Panc1 (cell line): ENCODE measurements at regions not wholly inside any gene's neighbourhood (a gene's known extent, or its start where the extent isn't known, plus 50 kb on each side); places are given as distances from the start of the nearest gene placed in this dataset.
A peak's percentile ranks its signal among the peaks of the same experiment; 100 is the strongest.

Experiments used
- ATAC-seq: fragments of 200-7000 bp; cut with Tn5 transposase; 2 replicates; pipeline ENCODE4 v1.9.1; 2020; ENCODE audit warnings: mild to moderate bottlenecking, moderate library complexity
- BruUV-seq: library from RNA; stranded (reverse); fragments of 400-500 nt; replicated peaks from 2 replicates; lab custom pipeline; 2021; lab: Mats Ljungman, UMichigan
- CTCF ChIA-PET: fragments of 300-600 bp; sonication (Branson Sonifier 250); formaldehyde crosslinking; loops from one replicate; lab custom pipeline; 2022; ENCODE audit warnings: antibody characterized with exemption; lab: Charles Lee
- POLR2A ChIA-PET: fragments of 300-600 bp; sonication (Branson Sonifier 250); formaldehyde crosslinking; loops from one replicate; lab custom pipeline; 2022; ENCODE audit warnings: antibody characterized with exemption; lab: Charles Lee
- DNase-seq: peaks from one replicate; pipeline ENCODE4 v3.0.0-alpha.2; 2010; ENCODE audit warnings: low read depth, low spot score
- H3K27ac ChIP-seq: 2 replicates; pipeline ENCODE4 v1.5.1; 2011; ENCODE audit warnings: mild to moderate bottlenecking, low read length, inconsistent platforms
- H3K27me3 ChIP-seq: fragments of 200-500 bp; sonication (Bioruptor generic); 2 replicates; pipeline ENCODE4 v1.6.0; 2014; ENCODE audit warnings: low read length, inconsistent platforms; ENCODE audit not compliant: control insufficient read depth, insufficient read depth
- H3K36me3 ChIP-seq: fragments of 200-500 bp; sonication (Bioruptor generic); 2 replicates; pipeline ENCODE4 v1.5.1; 2014; ENCODE audit warnings: inconsistent platforms, mild to moderate bottlenecking, low read length, moderate library complexity; ENCODE audit not compliant: control insufficient read depth, insufficient read depth
- H3K4me1 ChIP-seq: 2 replicates; pipeline ENCODE4 v1.5.1; 2011; ENCODE audit warnings: inconsistent platforms, mild to moderate bottlenecking, low read length, moderate library complexity; ENCODE audit not compliant: control insufficient read depth, insufficient read depth
- H3K4me3 ChIP-seq, 2 experiments: 2 replicates each; pipeline ENCODE4 v1.5.1; 2011 to 2012; ENCODE audit warnings: low read depth in 2 of 2, low read length in 2 of 2, mild to moderate bottlenecking in 2 of 2, inconsistent platforms in 1 of 2, moderate library complexity in 1 of 2
- H3K9me3 ChIP-seq: fragments of 200-500 bp; sonication (Bioruptor generic); 2 replicates; pipeline ENCODE4 v1.5.1; 2014; ENCODE audit warnings: low read depth, mild to moderate bottlenecking, inconsistent platforms, low read length, moderate library complexity; ENCODE audit not compliant: control insufficient read depth, insufficient read depth
- CTCF ChIP-seq: fragments of 450-650 bp; IDR thresholded peaks from 2 replicates; pipeline ENCODE4 v1.5.1; 2017; ENCODE audit warnings: mild to moderate bottlenecking
- POLR2AphosphoS5 ChIP-seq: IDR thresholded peaks from 2 replicates; pipeline ENCODE4 v1.6.1; 2012; ENCODE audit warnings: mild to moderate bottlenecking, low read depth, low read length, moderate library complexity
- REST ChIP-seq, 2 experiments: IDR thresholded peaks; 2 replicates each; pipeline ENCODE4 v1.6.1; 2011 to 2012; ENCODE audit warnings: low read depth in 2 of 2, control low read depth in 1 of 2, low read length in 1 of 2, mild to moderate bottlenecking in 1 of 2, moderate library complexity in 1 of 2; ENCODE audit not compliant: insufficient read depth in 1 of 2
- SIN3A ChIP-seq: IDR thresholded peaks from 2 replicates; pipeline ENCODE4 v1.6.1; 2012; ENCODE audit warnings: low read depth, mild to moderate bottlenecking, low read length, moderate library complexity, borderline replicate concordance; ENCODE audit not compliant: insufficient read depth
- TCF7L2 ChIP-seq: IDR thresholded peaks from 2 replicates; pipeline ENCODE4 v1.6.1; 2011; ENCODE audit warnings: mild to moderate bottlenecking, low read depth, low read length, inconsistent platforms
- in situ Hi-C: cut with HindIII; loops from 2 replicates; pipeline ENCODE4 v1.10.0; 2016; ENCODE audit warnings: low sequenced_read_pairs, low pct_unique_long_range_greater_than_20kb
- intact Hi-C: fragments of 100-400 bp; cut with micrococcal nuclease; formaldehyde crosslinking; loops from one replicate; pipeline ENCODE4 v1.10.0; 2022; ENCODE audit not compliant: unreplicated experiment

- TF ChIP-seq CTCF = no peak
- no peak for TF ChIP-seq TCF7L2
- no peak for TF ChIP-seq REST (IDR thresholded peaks at IDR 0.05; ENCODE audit: insufficient read depth in 1 of 2, low read depth in 2 of 2, low read length in 1 of 2)
- no peak for TF ChIP-seq SIN3A
- TF ChIP-seq POLR2AphosphoS5 = no peak
- DNase-seq = no peak
- peak overlapping the region; percentile 67 for H3K27ac ChIP-seq
- H3K27me3 ChIP-seq = no peaks in the 10 kb centered on the region
- in situ Hi-C loops (no loop called here), intact Hi-C loops (no loop called here)
- ChIA-PET CTCF (no interaction called here), POLR2A (no interaction called here)
- no peaks in the 10 kb centered on the region for H3K9me3 ChIP-seq
- no TSS peak for BruUV-seq
- H3K4me3 ChIP-seq = no peak overlapping the region
- peaks cover 55% of the 10 kb centered on the region for H3K4me1 ChIP-seq
- no peak for ATAC-seq
- no peaks in the 10 kb centered on the region for H3K36me3 ChIP-seq
Measured at GRCh38 chr9:129465834-129466535, 154.9 kb downstream of the C9orf50 start.

GRCh38 chr9:129464972-129465833 is 155.7 kb downstream of the C9orf50 start:
- H3K9me3 ChIP-seq = no peaks in the 10 kb centered on the region
- ATAC-seq = no peak

More at GRCh38 chr9:129464972-129465833, 155.7 kb downstream of the C9orf50 start:
- BruUV-seq = no TSS peak
- Histone ChIP-seq H3K4me1 (peaks cover 55% of the 10 kb centered on the region), H3K27me3 (no peaks in the 10 kb centered on the region), H3K4me3 (no peak overlapping the region), H3K36me3 (no peaks in the 10 kb centered on the region), H3K27ac (peak overlapping the region; percentile 67)
- CTCF ChIA-PET = no interaction called here
- no peak for TF ChIP-seq POLR2AphosphoS5
- TF ChIP-seq CTCF = no peak
- no peak for TF ChIP-seq TCF7L2
- no peak for TF ChIP-seq REST (IDR thresholded peaks at IDR 0.05; ENCODE audit: insufficient read depth in 1 of 2, low read depth in 2 of 2, low read length in 1 of 2)
- TF ChIP-seq SIN3A = no peak
- intact Hi-C loops = no loop called here
- POLR2A ChIA-PET = interaction anchor here (0.6 kb wide), 1 partner anchor 100 kb away, joined by 13 read pairs; no protein-coding TSS in a partner anchor
- DNase-seq = no peak
- in situ Hi-C loops = no loop called here
